Glutamatergic neuron (in vitro differentiated cells): ENCODE measurements at regions not wholly inside any gene's neighbourhood (a gene's known extent, or its start where the extent isn't known, plus 50 kb on each side); places are given as distances from the start of the nearest gene placed in this dataset.

ENCODE experiments used
- DNase-seq: peaks from one replicate; pipeline ENCODE4 v3.0.0; 2022
- H3K27ac Mint-ChIP-seq: one replicate; pipeline ENCODE4 v1.8.0; 2020; ENCODE audit warnings: mild to moderate bottlenecking, mixed read lengths, inconsistent platforms; ENCODE audit not compliant: unreplicated experiment
- H3K27me3 Mint-ChIP-seq: one replicate; pipeline ENCODE4 v1.8.0; 2020; ENCODE audit warnings: mild to moderate bottlenecking, moderate library complexity, mixed read lengths, inconsistent platforms; ENCODE audit not compliant: unreplicated experiment
- H3K36me3 Mint-ChIP-seq: one replicate; pipeline ENCODE4 v1.8.0; 2020; ENCODE audit warnings: mild to moderate bottlenecking, mixed read lengths, inconsistent platforms; ENCODE audit not compliant: unreplicated experiment
- H3K4me1 Mint-ChIP-seq: one replicate; pipeline ENCODE4 v1.8.0; 2020; ENCODE audit warnings: mild to moderate bottlenecking, low read depth, mixed read lengths, inconsistent platforms; ENCODE audit not compliant: unreplicated experiment
- H3K4me3 Mint-ChIP-seq: one replicate; pipeline ENCODE4 v1.8.0; 2020; ENCODE audit warnings: mild to moderate bottlenecking, mixed read lengths, inconsistent platforms; ENCODE audit not compliant: unreplicated experiment
- H3K9me3 Mint-ChIP-seq: one replicate; pipeline ENCODE4 v1.8.0; 2020; ENCODE audit warnings: mild to moderate bottlenecking, moderate library complexity, mixed read lengths, inconsistent platforms; ENCODE audit not compliant: unreplicated experiment
- TF ChIP-seq, protein P1 (sequence below): fragments of 200-600 bp; sonication (generic); IDR thresholded peaks from one replicate; pipeline ENCODE4 v1.5.0; 2021; ENCODE audit not compliant: partially characterized antibody, unreplicated experiment

DNA sequence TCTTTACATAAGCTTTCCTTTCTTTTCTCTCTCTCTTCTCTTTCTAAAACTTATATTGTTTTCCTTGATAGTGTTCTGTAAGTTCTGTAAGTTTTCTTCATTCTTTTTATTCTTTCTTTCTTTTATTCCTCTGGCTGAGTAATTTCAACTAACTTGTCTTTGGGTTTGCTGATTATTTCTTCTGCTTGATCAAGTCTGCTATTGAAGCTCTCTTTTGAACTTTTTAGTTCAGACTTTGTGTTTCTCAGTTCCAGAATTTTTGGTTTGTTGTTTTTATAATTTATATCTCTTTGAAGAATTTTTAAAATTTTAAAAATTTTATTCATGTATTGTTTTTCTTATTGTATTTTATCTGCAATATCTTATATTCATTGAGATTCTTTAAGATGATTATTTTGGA, 795.8 kb upstream of the SALL3 start:
- Mint-ChIP-seq H3K4me3 (no peak overlapping the region), H3K27me3 (no peaks in the 10 kb centered on the region), H3K9me3 (peaks cover 4% of the 10 kb centered on the region), H3K4me1 (no peaks in the 10 kb centered on the region), H3K36me3 (peaks cover 11% of the 10 kb centered on the region), H3K27ac (no peak overlapping the region)
- no peak for DNase-seq
- TF ChIP-seq, protein P1, sequence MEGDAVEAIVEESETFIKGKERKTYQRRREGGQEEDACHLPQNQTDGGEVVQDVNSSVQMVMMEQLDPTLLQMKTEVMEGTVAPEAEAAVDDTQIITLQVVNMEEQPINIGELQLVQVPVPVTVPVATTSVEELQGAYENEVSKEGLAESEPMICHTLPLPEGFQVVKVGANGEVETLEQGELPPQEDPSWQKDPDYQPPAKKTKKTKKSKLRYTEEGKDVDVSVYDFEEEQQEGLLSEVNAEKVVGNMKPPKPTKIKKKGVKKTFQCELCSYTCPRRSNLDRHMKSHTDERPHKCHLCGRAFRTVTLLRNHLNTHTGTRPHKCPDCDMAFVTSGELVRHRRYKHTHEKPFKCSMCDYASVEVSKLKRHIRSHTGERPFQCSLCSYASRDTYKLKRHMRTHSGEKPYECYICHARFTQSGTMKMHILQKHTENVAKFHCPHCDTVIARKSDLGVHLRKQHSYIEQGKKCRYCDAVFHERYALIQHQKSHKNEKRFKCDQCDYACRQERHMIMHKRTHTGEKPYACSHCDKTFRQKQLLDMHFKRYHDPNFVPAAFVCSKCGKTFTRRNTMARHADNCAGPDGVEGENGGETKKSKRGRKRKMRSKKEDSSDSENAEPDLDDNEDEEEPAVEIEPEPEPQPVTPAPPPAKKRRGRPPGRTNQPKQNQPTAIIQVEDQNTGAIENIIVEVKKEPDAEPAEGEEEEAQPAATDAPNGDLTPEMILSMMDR, result no peak

DNA sequence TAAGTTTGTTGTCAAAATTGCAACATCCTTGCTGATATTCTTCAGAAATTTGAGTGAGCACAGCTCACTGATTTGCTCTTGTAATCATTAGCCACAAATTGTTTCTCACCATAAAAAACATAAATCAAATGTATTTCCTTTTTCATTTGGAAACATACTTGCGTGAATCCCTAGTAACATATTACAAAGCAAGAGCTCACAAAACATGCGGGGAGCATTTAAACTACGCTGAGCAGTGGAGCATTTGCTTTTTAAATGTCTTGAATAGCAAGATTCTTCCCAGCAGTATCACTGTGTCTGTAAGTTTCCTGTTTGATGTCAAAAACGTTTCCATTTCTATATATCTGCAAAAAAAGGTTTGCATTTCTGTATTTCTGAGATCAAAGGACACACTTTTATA, 788.3 kb upstream of the SALL3 start:
- no peak for DNase-seq
- H3K9me3 Mint-ChIP-seq, result no peaks in the 10 kb centered on the region
- no peak overlapping the region for H3K27ac Mint-ChIP-seq
- TF ChIP-seq, protein P1, result no peak
- no peaks in the 10 kb centered on the region for H3K4me1 Mint-ChIP-seq
- no peak overlapping the region for H3K4me3 Mint-ChIP-seq
- H3K27me3 Mint-ChIP-seq, result no peaks in the 10 kb centered on the region
- H3K36me3 Mint-ChIP-seq, result no peaks in the 10 kb centered on the region

DNA sequence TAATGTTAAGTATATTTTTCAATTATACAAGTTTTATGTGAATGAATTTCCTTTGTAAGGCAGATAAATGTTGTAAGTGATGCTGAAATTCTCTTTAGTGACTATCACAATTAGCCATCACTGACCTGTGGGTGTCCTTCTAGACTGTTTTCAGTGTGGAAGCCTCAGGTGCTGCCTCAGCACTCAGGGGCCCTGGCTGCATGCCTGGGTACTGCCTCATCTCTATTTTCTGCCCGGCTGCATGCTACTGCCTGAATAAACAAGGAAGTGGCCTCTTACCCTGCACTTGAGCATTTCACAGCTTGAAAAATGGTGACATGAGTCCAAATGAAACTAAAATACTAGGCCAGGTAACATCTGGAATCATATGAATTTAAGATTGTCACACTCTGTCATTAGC, 787.6 kb upstream of the SALL3 start:
- H3K36me3 Mint-ChIP-seq, result no peaks in the 10 kb centered on the region
- H3K4me3 Mint-ChIP-seq, result no peak overlapping the region
- no peak overlapping the region for H3K27ac Mint-ChIP-seq
- no peaks in the 10 kb centered on the region for H3K27me3 Mint-ChIP-seq
- TF ChIP-seq, protein P1, result no peak
- no peak for DNase-seq
- no peaks in the 10 kb centered on the region for H3K9me3 Mint-ChIP-seq
- H3K4me1 Mint-ChIP-seq, result no peaks in the 10 kb centered on the region

DNA sequence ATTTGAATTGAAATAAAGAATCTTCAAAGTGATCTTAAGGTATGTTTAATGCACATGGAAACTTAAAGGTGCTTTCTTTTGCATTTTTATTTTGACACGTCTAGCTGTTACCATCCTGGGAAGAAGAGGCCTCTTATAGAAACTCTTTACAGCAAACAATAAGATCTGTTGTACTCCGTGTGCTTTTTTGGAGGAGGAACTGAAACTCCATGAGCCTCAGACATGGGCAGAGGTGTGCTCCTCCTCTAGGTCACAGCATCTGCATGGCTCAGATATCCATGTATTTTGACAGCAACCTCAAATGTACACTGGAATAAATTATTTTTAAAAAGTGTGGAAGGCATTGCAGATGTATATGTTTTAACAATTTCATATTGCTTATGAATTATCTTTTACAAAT, 783.3 kb upstream of the SALL3 start:
- no peak for DNase-seq
- Mint-ChIP-seq H3K27ac (no peak overlapping the region), H3K9me3 (no peaks in the 10 kb centered on the region), H3K4me1 (no peaks in the 10 kb centered on the region), H3K4me3 (no peak overlapping the region), H3K27me3 (no peaks in the 10 kb centered on the region), H3K36me3 (no peaks in the 10 kb centered on the region)
- TF ChIP-seq, protein P1, result no peak

DNA sequence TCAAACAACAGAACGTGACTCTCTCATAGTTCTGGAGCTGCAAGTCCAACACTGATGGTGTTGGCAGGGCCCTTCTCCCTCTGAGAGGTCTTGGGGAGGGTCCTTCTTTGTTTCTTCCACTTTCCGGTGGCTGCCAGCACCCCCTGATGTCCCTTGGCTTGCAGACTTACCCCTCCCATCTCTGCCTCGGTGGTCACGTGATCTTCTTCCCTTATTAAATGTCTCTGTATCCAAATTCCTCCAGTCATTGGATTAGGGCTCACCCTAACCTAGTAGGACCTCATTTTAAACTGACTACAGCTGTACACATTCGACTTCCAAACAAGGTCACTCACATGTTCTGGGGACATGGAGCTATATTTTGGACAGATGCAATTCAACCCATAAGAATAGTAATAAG, 780.6 kb upstream of the SALL3 start:
- Mint-ChIP-seq H3K36me3 (peaks cover 5% of the 10 kb centered on the region), H3K27me3 (no peaks in the 10 kb centered on the region), H3K4me1 (no peaks in the 10 kb centered on the region), H3K9me3 (peaks cover 5% of the 10 kb centered on the region), H3K27ac (no peak overlapping the region), H3K4me3 (no peak overlapping the region)
- DNase-seq, result no peak
- TF ChIP-seq, protein P1, result no peak
